HG03060 (cell line): ENCODE measurements at regions not wholly inside any gene's neighbourhood (a gene's known extent, or its start where the extent isn't known, plus 50 kb on each side); places are given as distances from the start of the nearest gene placed in this dataset.
"Not testable (repeated sequence)": the region's sequence is repeated elsewhere in the genome, so short reads cannot be mapped to it uniquely, and the experiment has no call there.

ENCODE experiments used
- ATAC-seq: cut with Tn5 transposase; IDR thresholded peaks from one replicate; pipeline ENCODE4 v1.9.1; 2021; ENCODE audit warnings: low read depth, moderate number of reproducible peaks; ENCODE audit not compliant: unreplicated experiment

GRCh38 chr15:21174761-21175160 lies 265.5 kb downstream of the POTEB3 start:
- not testable (repeated sequence) for ATAC-seq

DNA sequence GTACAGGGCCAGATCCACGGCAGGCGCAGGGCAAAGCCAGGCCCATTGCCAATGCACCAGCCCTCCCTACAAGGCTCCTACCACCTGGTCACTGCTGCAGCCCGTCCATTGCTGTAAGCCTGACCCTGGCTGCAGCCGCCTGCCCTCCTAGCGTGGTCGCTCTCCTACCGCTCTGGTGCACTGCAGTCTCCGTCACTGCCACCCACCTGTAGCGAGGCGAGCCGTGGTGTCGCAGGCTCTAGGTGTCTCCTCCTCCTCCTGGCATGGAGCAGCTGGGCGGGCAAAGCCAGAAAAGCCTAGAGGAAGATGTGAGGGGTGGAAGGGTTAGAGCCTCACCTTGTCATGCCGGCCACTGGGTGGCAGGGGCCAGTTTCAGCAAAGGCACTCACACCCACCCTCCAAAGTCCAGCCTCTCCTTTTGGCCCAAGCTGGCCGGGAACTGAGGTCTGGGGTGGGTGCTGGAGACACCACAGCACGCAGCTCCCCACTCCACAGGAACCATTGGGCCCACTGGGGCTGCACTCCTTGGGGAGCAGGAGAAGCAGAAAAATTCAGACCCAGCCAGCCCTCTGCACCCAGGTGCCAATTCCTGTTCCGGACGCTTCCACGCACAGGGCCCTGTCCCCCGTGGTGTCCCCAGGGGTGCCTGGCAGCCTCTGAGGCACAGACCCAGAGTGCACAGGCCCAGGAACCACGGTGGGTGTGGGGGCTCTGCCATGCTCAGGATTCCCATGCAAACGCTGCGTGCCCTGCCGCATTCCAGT lies 285.3 kb upstream of the POTEB2 start:
- ATAC-seq, result not testable (repeated sequence)

GRCh38 chr15:21148136-21148535 lies 282.0 kb upstream of the POTEB2 start:
- not testable (repeated sequence) for ATAC-seq

DNA sequence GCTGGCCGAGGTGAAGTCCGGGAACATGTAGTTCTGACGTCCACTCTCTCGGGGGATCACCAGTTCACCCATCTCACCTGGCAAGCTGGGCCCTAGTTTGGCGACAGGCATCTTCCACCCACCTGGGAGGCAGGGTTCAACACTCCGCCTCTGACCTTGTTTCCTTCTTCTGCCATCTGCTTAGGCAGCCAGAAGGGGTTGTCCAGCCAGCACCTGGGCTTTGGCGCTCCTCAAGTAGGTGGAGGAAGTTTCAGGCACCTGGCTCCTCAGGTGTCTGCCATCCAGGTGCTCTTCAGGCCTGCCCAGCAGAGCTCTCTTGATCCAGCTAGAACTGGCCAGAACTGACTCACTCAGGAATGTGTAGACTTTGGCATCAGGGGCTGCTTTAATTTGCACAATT lies 267.8 kb upstream of the POTEB2 start:
- not testable (repeated sequence) for ATAC-seq

DNA sequence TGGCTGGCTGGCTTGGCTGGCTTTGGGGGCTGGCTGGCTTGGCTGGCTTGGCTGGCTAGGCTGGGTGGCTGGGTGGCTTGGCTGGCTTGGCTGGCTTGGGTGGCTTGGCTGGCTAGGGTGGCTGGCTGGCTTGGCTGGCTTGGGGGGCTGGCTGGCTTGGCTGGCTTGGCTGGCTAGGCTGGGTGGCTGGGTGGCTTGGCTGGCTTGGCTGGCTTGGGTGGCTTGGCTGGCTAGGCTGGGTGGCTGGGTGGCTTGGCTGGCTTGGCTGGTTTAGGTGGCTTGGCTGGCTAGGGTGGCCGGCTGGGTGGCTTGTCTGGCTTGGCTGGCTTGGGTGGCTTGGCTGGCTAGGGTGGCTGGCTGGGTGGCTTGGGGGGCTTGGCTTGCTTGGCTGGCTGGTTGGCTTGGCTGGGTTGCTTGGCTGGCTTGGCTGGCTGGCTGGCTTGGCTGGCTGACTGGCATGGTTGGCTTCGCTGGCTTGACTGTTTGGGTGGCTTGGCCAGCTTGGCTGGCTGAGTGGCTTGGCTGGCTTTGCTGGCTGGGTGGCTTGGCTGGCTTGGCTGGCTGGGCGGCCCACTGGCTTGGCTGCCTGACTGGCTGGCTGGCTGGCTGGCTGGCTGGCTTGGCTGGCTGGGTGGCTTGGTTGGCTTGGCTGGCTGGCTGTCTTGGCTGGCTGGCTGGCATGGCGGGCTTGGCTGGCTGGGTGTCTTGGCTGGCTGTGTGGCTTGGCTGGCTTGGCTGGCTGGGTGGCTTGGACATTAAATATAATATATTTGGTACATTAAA lies 246.3 kb upstream of the POTEB2 start:
- not testable (repeated sequence) for ATAC-seq

DNA sequence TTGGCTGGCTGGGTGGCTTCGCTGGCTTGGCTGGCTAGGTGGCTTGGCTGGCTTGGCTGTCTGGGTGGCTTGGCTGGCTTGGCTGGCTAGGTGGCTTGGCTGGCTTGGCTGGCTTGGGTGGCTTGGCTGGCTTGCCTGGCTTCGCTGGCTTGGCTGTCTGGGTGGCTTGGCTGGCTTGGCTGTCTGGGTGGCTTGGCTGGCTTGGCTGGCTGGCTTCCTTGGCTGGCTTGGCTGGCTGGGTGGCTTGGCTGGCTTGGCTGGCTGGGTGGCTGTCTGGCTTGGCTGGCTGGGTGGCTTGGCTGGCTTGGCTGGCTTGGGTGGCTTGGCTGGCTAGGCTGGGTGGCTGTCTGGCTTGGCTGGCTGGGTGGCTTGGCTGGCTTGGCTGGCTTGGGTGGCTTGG lies 245.7 kb upstream of the POTEB2 start:
- ATAC-seq, result not testable (repeated sequence)

DNA sequence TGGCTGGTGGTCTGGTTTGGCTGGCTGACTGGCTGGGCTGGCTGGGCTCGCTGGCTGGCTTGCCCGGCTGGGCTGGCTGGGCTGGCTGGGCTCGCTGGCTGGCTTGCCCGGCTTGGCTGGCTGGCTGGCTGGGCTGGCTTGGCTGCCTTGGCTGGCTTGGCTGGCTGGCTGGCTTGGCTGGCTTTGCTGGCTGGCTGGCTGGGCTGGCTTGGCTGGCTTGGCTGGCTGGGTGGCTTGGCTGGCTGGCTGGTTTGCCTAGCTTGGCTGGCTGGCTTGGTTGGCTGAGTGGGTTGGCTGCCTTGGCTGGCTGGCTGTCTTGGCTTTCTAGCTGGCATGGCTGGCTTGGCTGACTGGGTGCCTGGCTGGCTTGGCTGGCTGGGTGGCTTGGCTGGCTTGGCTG lies 245.1 kb upstream of the POTEB2 start:
- not testable (repeated sequence) for ATAC-seq

DNA sequence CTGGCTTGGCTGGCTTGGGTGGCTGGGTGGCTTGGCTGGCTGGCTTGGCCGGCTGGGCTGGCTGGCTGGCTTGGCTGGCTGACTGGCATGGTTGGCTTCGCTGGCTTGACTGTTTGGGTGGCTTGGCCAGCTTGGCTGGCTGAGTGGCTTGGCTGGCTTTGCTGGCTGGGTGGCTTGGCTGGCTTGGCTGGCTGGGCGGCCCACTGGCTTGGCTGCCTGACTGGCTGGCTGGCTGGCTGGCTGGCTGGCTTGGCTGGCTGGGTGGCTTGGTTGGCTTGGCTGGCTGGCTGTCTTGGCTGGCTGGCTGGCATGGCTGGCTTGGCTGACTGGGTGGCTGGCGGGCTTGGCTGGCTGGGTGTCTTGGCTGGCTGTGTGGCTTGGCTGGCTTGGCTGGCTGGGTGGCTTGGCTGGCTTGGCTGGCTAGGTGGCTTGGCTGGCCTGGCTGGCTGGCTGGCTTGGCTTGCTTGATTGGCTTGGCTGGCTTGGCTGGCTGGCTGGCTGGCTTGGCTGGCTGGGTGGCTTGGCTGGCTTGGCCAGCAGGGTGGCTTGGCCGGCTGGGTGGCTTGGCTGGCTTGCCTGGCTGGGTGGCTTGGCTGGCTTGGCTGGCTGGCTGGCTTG lies 244.2 kb upstream of the POTEB2 start:
- not testable (repeated sequence) for ATAC-seq

- not testable (repeated sequence) for ATAC-seq
These were observed 242.3 kb upstream of the POTEB2 start for GRCh38 chr15:21108384-21108783.

DNA sequence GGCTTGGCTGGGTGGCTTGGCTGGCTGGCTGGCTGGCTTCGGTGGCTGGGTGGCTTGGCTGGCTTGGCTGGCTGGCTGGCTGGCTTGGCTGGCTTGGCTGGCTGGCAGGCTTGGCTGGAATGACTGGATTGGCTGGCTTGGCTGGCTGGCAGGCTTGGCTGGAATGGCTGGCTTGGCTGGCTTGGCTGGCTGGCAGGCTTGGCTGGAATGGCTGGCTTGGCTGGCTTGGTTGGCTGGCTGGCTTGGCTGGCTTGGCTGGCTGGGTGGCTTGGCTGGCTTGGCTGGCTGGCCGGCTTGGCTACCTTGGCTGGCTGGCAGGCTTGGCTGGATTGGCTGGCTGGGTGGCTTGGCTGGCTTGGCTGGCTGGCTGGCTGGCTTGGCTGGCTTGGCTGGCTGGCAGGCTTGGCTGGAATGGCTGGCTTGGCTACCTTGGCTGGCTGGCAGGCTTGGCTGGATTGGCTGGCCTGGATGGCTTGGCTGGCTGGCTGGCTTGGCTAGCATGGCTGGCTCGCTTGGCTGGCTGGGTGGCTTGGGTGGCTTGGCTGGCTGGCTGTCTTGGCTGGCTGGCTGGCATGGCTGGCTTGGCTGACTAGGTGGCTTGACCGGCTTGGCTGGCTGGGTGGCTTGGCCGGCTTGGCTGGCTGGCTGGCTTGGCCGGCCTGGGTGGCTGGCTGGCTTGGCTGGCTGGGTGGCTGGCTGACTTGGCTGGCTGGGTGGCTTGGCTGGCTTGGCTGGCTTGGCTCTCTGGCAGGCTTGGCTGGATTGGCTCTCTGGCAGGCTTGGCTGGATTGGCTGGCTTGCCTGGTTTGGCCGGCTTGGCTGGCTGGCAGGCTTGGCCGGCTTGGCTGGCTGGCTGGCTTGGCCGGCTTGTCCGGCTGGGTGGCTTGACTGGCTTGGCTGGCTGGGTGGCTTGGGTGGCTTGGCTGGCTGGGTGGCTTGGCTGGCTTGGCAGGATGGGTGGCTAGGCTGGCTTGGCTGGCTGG lies 241.6 kb upstream of the POTEB2 start:
- ATAC-seq, result not testable (repeated sequence)

DNA sequence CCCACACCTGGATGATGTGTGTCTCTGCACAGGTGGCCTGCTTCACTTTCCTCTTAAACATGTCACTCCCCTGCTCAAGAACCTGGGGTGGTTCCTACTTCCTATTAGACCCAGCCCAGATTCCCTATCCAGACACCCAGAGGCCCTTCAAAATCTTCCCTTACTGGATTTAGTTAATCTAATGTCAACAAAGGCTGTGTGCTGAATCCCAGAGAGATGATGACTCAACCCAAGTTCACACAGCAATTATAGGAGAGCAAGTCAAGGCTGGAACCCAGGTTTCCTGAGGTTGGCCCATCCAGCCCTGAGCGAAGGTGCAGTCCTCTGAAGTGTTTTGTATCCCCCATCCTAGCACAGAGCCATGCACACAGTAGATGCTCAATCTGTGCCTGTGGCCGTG lies 230.5 kb upstream of the POTEB2 start:
- not testable (repeated sequence) for ATAC-seq

- ATAC-seq, result not testable (repeated sequence)
These were observed 213.4 kb upstream of the POTEB2 start for GRCh38 chr15:21079544-21079943.

DNA sequence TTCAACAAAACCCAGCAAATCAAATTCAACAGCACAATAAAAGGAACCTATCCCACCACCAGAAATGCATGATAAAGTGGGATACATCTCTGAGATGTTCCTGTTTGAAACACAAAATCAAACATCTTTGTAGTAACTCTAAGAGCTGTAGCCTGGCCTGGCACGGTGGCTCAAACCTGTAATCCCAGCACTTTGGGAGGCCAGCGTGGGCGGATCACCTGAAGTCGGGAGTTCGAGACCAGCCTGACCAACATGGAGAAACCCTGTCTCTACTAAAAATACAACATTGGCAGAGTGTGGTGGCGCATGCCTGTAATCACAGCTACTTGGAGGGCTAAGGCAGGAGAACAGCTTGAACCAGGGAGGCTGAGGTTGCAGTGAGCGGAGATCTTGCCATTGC lies 202.8 kb upstream of the POTEB2 start:
- ATAC-seq, result not testable (repeated sequence)

DNA sequence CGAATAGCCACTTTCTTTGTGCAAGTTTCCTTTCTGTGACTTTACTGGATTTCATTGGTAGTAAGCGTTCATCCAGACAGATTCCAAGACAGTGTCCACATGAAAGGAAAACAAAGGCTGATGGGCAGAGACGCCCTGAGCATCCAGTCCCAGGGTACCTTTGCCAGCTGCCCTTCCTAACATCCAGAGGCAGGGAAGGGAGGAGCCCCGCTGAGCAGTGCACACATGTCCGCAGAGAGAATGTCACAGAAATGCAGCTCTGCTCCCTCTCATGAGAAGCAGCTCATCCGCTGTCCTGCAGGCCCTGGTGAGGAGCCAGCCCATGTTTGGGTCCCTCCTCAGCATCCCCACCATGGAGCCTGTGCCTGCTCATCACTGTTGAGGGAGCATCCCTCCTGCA lies 197.4 kb upstream of the POTEB2 start:
- not testable (repeated sequence) for ATAC-seq

DNA sequence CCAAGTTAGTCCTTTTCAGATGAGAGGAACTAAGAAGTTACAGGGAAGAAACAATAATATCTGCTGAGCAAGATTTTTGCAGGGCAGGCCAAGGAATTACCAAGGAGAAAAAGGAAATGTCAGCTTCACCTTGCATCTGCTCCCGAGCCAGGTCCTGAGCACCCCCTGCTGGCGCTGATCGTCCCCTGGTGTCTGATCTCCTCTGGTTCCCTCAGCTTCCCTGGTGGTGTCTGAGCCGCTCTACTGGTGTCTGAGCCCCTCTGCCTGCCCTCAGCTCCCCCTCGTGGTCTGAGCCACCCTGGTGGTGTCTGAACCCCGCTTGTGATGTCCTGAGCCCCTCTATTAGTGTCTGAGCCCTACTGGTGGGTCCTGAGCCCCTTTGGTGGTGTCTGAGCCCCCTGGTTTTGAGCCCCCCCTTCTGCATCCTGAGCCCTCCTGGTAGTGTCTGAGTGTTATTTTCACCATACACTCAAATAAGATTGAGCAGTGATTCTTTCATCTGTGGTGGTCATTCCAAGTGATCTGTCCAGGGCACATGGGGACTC lies 196.6 kb upstream of the POTEB2 start:
- ATAC-seq, result not testable (repeated sequence)

GRCh38 chr15:21051866-21052265 lies 185.8 kb upstream of the POTEB2 start:
- ATAC-seq, result not testable (repeated sequence)

- ATAC-seq, result not testable (repeated sequence)
These were observed 165.6 kb upstream of the POTEB2 start for GRCh38 chr15:21031703-21032102.

DNA sequence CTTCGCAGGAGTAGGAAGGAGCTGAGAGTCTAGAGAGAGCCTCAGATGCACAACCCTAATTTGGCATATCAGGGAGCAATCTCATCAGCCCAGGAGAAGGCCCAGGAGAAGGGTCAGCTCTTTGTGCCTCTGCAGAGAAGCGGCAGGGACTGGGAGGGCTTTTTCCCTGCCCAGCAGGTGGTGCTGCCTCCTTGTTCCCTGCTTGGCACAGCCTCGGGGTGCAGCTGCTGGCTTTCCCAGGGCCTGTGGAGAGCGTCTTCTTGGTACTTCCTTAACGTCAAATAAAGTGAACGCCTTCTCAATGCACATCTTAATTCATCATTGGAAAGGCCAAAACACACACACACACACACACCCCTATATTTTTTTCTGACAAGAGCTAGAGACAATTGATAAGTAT lies 162.9 kb upstream of the POTEB2 start:
- ATAC-seq, result not testable (repeated sequence)

DNA sequence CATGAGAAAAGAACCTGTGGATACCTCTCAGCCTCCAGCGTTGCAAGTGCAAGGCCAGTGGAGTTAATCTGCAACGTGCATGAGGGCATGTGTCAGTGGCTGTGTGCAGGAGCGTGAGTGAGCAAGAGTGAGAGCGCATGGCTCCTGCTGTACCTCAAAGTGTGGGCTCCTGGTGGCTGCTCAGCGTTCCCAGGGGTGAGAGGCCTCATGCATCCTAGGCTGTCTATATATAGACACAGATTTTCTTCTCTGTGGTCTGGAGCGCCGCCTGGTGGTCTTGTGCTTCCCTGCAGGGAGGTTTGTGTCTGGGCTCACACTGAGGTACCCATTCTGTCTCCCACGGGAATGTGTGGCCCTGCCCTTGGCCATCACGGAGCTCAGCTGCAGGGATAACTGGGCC lies 161.8 kb upstream of the POTEB2 start:
- not testable (repeated sequence) for ATAC-seq

DNA sequence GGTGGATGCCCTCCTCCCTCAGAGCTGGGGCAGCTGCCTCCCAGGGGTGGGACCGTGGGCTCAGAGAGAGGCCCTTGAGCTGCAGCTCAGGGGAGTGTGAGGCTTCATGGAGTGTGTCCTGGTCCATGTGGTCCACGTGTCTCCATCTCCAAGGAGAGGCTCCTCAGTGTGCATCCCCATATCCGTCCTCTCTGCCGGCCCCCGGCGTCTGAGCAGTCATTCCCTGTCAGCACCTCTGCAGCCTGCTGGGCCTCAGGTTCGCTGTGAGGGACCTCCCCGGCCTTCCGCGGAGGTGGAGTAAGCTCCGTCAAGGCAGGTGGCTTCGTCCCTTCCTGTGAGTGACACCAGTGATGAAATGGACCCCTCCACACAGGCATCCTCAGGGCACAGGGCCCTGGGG lies 160.7 kb upstream of the POTEB2 start:
- not testable (repeated sequence) for ATAC-seq
